A673 (cell line): ENCODE measurements at regions not wholly inside any gene's neighbourhood (a gene's known extent, or its start where the extent isn't known, plus 50 kb on each side); places are given as distances from the start of the nearest gene placed in this dataset.

Experiments used
- BruUV-seq: library from RNA; stranded (reverse); fragments of 400-500 nt; replicated peaks from 2 replicates; lab custom pipeline; 2021; lab: Mats Ljungman, UMichigan
- CTCF ChIA-PET: fragments of 300-600 bp; sonication (Branson Sonifier 250); formaldehyde crosslinking; loops from one replicate; lab custom pipeline; 2022; ENCODE audit warnings: antibody characterized with exemption; lab: Charles Lee
- POLR2A ChIA-PET: fragments of 300-600 bp; sonication (Branson Sonifier 250); formaldehyde crosslinking; loops from one replicate; lab custom pipeline; 2022; ENCODE audit warnings: antibody characterized with exemption; ENCODE audit not compliant: low non-redundant PET; lab: Charles Lee
- DNase-seq: peaks from one replicate; pipeline ENCODE4 v3.0.0-alpha.2; 2015; ENCODE audit warnings: low spot score
- H3K27ac ChIP-seq: fragments of 200-600 bp; sonication (generic); 2 replicates; pipeline ENCODE4 v1.5.1; 2016; ENCODE audit warnings: mixed run types, low read depth, mild to moderate bottlenecking, mixed read lengths, antibody characterized with exemption, low read length; ENCODE audit not compliant: poor library complexity, severe bottlenecking
- H3K27me3 ChIP-seq: fragments of 200-600 bp; sonication (generic); replicated peaks from 2 replicates; pipeline ENCODE4 v1.6.1; 2017; ENCODE audit warnings: mixed run types, low read depth, mild to moderate bottlenecking, mixed read lengths, antibody characterized with exemption, low read length; ENCODE audit not compliant: insufficient read depth, poor library complexity
- H3K36me3 ChIP-seq: fragments of 200-600 bp; sonication (generic); 2 replicates; pipeline ENCODE4 v1.6.1; 2016; ENCODE audit warnings: mixed run types, mild to moderate bottlenecking, mixed read lengths, antibody characterized with exemption, low read length; ENCODE audit not compliant: insufficient read depth, poor library complexity, severe bottlenecking
- H3K4me1 ChIP-seq: fragments of 200-600 bp; sonication (generic); 2 replicates; pipeline ENCODE4 v1.6.1; 2017; ENCODE audit warnings: mixed run types, mild to moderate bottlenecking, mixed read lengths, antibody characterized with exemption, low read length; ENCODE audit not compliant: insufficient read depth, poor library complexity, severe bottlenecking
- H3K4me3 ChIP-seq: fragments of 200-600 bp; sonication (generic); 2 replicates; pipeline ENCODE4 v1.5.1; 2016; ENCODE audit warnings: low read depth, mixed run types, mild to moderate bottlenecking, mixed read lengths, low read length; ENCODE audit not compliant: poor library complexity, severe bottlenecking
- H3K9me3 ChIP-seq: fragments of 200-600 bp; sonication (generic); 2 replicates; pipeline ENCODE4 v1.6.1; 2016; ENCODE audit warnings: mixed run types, low read depth, mild to moderate bottlenecking, mixed read lengths, antibody characterized with exemption, low read length; ENCODE audit not compliant: poor library complexity, severe bottlenecking
- CTCF ChIP-seq: fragments of 300-800, 200-600 bp; sonication (generic); conservative IDR thresholded peaks from 2 replicates; pipeline ENCODE4 v1.5.1; 2017; ENCODE audit warnings: low read depth, mild to moderate bottlenecking, antibody characterized with exemption, low read length, moderate library complexity, mixed read lengths
- EZH2 ChIP-seq: fragments of 200-600 bp; sonication (generic); IDR thresholded peaks from 2 replicates; pipeline ENCODE4 v1.6.1; 2017; ENCODE audit warnings: borderline replicate concordance, low read depth, mild to moderate bottlenecking, mixed read lengths, antibody characterized with exemption, low read length; ENCODE audit not compliant: poor library complexity, severe bottlenecking
- intact Hi-C: fragments of 100-400 bp; cut with micrococcal nuclease; formaldehyde crosslinking; loops from one replicate; pipeline ENCODE4 v1.10.0; 2022; ENCODE audit not compliant: unreplicated experiment

- Histone ChIP-seq H3K27ac (no peak overlapping the region), H3K4me3 (no peak overlapping the region), H3K9me3 (no peaks in the 10 kb centered on the region), H3K27me3 (peaks cover 9% of the 10 kb centered on the region), H3K36me3 (no peaks in the 10 kb centered on the region), H3K4me1 (no peaks in the 10 kb centered on the region)
- DNase-seq, result no peak
- ChIA-PET CTCF (no interaction called here), POLR2A (no interaction called here)
- intact Hi-C loops, result no loop called here
- no TSS peak for BruUV-seq
- TF ChIP-seq CTCF (no peak), EZH2 (no peak)
These were observed 1339.3 kb upstream of the GOT2 start for GRCh38 chr16:60073376-60073775.

- CTCF ChIA-PET, result no interaction called here
- H3K4me3 ChIP-seq, result no peak overlapping the region
- DNase-seq, result no peak
- H3K9me3 ChIP-seq, result no peaks in the 10 kb centered on the region
- TF ChIP-seq EZH2 (no peak), CTCF (no peak)
- intact Hi-C loops, result no loop called here
- H3K36me3 ChIP-seq, result no peaks in the 10 kb centered on the region
- POLR2A ChIA-PET, result no interaction called here
- no peak overlapping the region for H3K27ac ChIP-seq
- H3K4me1 ChIP-seq, result no peaks in the 10 kb centered on the region
- no TSS peak for BruUV-seq
- peaks cover 10% of the 10 kb centered on the region for H3K27me3 ChIP-seq
These were observed 1329.9 kb upstream of the GOT2 start for GRCh38 chr16:60064026-60064425.

GRCh38 chr16:60061396-60061795, 1327.3 kb upstream of the GOT2 start:
- no TSS peak for BruUV-seq
- H3K27me3 ChIP-seq, result peaks cover 8% of the 10 kb centered on the region
- TF ChIP-seq CTCF (no peak), EZH2 (no peak)
- POLR2A ChIA-PET, result no interaction called here
- H3K4me1 ChIP-seq, result no peaks in the 10 kb centered on the region
- no peaks in the 10 kb centered on the region for H3K36me3 ChIP-seq
- CTCF ChIA-PET, result no interaction called here
- intact Hi-C loops, result no loop called here
- no peaks in the 10 kb centered on the region for H3K9me3 ChIP-seq
- no peak overlapping the region for H3K4me3 ChIP-seq
- no peak for DNase-seq
- H3K27ac ChIP-seq, result no peak overlapping the region
